ENCODE measurements at regions not wholly inside any gene's neighbourhood (a gene's known extent, or its start where the extent isn't known, plus 50 kb on each side); places are given as distances from the start of the nearest gene placed in this dataset.
"Not testable (repeated sequence)": the region's sequence is repeated elsewhere in the genome, so short reads cannot be mapped to it uniquely, and the experiment has no call there.

GRCh38 chr1:147414505-147415163, 126.7 kb upstream of the BCL9 start:
- no peak overlapping the region for H3K4me3 Mint-ChIP-seq
- no peak for DNase-seq
- H3K27me3 Mint-ChIP-seq (ENCODE audit: low read depth), result peaks cover 25% of the 10 kb centered on the region
- no peaks in the 10 kb centered on the region for H3K9me3 Mint-ChIP-seq
- H3K36me3 Mint-ChIP-seq (ENCODE audit: insufficient read depth), result no peaks in the 10 kb centered on the region
- H3K4me1 Mint-ChIP-seq (ENCODE audit: low read depth), result no peaks in the 10 kb centered on the region
- no peak for ATAC-seq

- Mint-ChIP-seq H3K4me3 (no peak overlapping the region), H3K27me3 (ENCODE audit: low read depth) (peaks cover 32% of the 10 kb centered on the region), H3K9me3 (no peaks in the 10 kb centered on the region), H3K4me1 (ENCODE audit: low read depth) (no peaks in the 10 kb centered on the region), H3K36me3 (ENCODE audit: insufficient read depth) (no peaks in the 10 kb centered on the region)
- DNase-seq (no peak), ATAC-seq (no peak)
Observed at GRCh38 chr1:147417024-147417423, 124.3 kb upstream of the BCL9 start.

- H3K9me3 Mint-ChIP-seq; DNase-seq; ATAC-seq; H3K36me3 Mint-ChIP-seq (ENCODE audit: insufficient read depth); H3K4me1 Mint-ChIP-seq (ENCODE audit: low read depth); H3K4me3 Mint-ChIP-seq: not testable (repeated sequence)
- H3K27me3 Mint-ChIP-seq (ENCODE audit: low read depth), result peaks cover 14% of the 10 kb centered on the region
Observed at GRCh38 chr1:147423100-147423827, 118.0 kb upstream of the BCL9 start.

- Mint-ChIP-seq H3K36me3 (ENCODE audit: insufficient read depth) (no peaks in the 10 kb centered on the region), H3K27me3 (ENCODE audit: low read depth) (no peaks in the 10 kb centered on the region), H3K9me3 (no peaks in the 10 kb centered on the region), H3K4me1 (ENCODE audit: low read depth) (no peaks in the 10 kb centered on the region), H3K4me3 (no peak overlapping the region)
- ATAC-seq (no peak), DNase-seq (no peak)
Observed at GRCh38 chr1:147434921-147435320, 106.4 kb upstream of the BCL9 start.

- Mint-ChIP-seq H3K9me3 (peaks cover 40% of the 10 kb centered on the region), H3K27me3 (ENCODE audit: low read depth) (peaks cover 12% of the 10 kb centered on the region)
Observed at GRCh38 chr1:147444381-147444780, 96.9 kb upstream of the BCL9 start.

GRCh38 chr1:147451628-147452027, 89.7 kb upstream of the BCL9 start:
- no peak for DNase-seq
- peaks cover 8% of the 10 kb centered on the region for H3K9me3 Mint-ChIP-seq
- peaks cover 22% of the 10 kb centered on the region for H3K27me3 Mint-ChIP-seq (ENCODE audit: low read depth)
- H3K36me3 Mint-ChIP-seq (ENCODE audit: insufficient read depth), result no peaks in the 10 kb centered on the region
- H3K4me3 Mint-ChIP-seq, result no peak overlapping the region
- no peak for ATAC-seq
- H3K4me1 Mint-ChIP-seq (ENCODE audit: low read depth), result no peaks in the 10 kb centered on the region

More at GRCh38 chr1:147444381-147444780, 96.9 kb upstream of the BCL9 start:
- Mint-ChIP-seq H3K4me3 (no peak overlapping the region), H3K36me3 (ENCODE audit: insufficient read depth) (peaks cover 7% of the 10 kb centered on the region), H3K4me1 (ENCODE audit: low read depth) (no peaks in the 10 kb centered on the region)
- no peak for DNase-seq
- ATAC-seq, result no peak

- H3K4me3 Mint-ChIP-seq, result no peak overlapping the region
- H3K9me3 Mint-ChIP-seq, result no peaks in the 10 kb centered on the region
- no peaks in the 10 kb centered on the region for H3K4me1 Mint-ChIP-seq (ENCODE audit: low read depth)
- no peaks in the 10 kb centered on the region for H3K36me3 Mint-ChIP-seq (ENCODE audit: insufficient read depth)
- ATAC-seq (no peak), DNase-seq (no peak)
- H3K27me3 Mint-ChIP-seq (ENCODE audit: low read depth), result peaks cover 25% of the 10 kb centered on the region
Observed at GRCh38 chr1:147452809-147453208, 88.5 kb upstream of the BCL9 start.

GRCh38 chr1:147463022-147463421, 78.3 kb upstream of the BCL9 start:
- H3K36me3 Mint-ChIP-seq (ENCODE audit: insufficient read depth), result peaks cover 1% of the 10 kb centered on the region
- H3K9me3 Mint-ChIP-seq, result peaks cover 20% of the 10 kb centered on the region
- H3K4me1 Mint-ChIP-seq (ENCODE audit: low read depth), result no peaks in the 10 kb centered on the region
- H3K27me3 Mint-ChIP-seq (ENCODE audit: low read depth), result peaks cover 33% of the 10 kb centered on the region
- ATAC-seq (no peak), DNase-seq (no peak)
- H3K4me3 Mint-ChIP-seq, result no peak overlapping the region

- Mint-ChIP-seq H3K9me3 (peaks cover 20% of the 10 kb centered on the region), H3K4me3 (no peak overlapping the region), H3K27me3 (ENCODE audit: low read depth) (peaks cover 58% of the 10 kb centered on the region), H3K36me3 (ENCODE audit: insufficient read depth) (peaks cover 1% of the 10 kb centered on the region), H3K4me1 (ENCODE audit: low read depth) (no peaks in the 10 kb centered on the region)
- no peak for DNase-seq
- no peak for ATAC-seq
Observed at GRCh38 chr1:147466543-147466942, 74.8 kb upstream of the BCL9 start.

GRCh38 chr1:147470079-147470478, 71.2 kb upstream of the BCL9 start:
- ATAC-seq (no peak), DNase-seq (no peak)
- Mint-ChIP-seq H3K4me1 (ENCODE audit: low read depth) (no peaks in the 10 kb centered on the region), H3K36me3 (ENCODE audit: insufficient read depth) (peaks cover 1% of the 10 kb centered on the region), H3K9me3 (peaks cover 20% of the 10 kb centered on the region), H3K4me3 (no peak overlapping the region), H3K27me3 (ENCODE audit: low read depth) (peaks cover 61% of the 10 kb centered on the region)

- no peak overlapping the region for H3K4me3 Mint-ChIP-seq
- no peaks in the 10 kb centered on the region for H3K4me1 Mint-ChIP-seq (ENCODE audit: low read depth)
- peaks cover 3% of the 10 kb centered on the region for H3K9me3 Mint-ChIP-seq
- peaks cover 44% of the 10 kb centered on the region for H3K27me3 Mint-ChIP-seq (ENCODE audit: low read depth)
- no peak for ATAC-seq
- no peaks in the 10 kb centered on the region for H3K36me3 Mint-ChIP-seq (ENCODE audit: insufficient read depth)
- DNase-seq, result no peak
Observed at GRCh38 chr1:147472489-147472888, 68.8 kb upstream of the BCL9 start.

GRCh38 chr1:147472966-147473732, 68.2 kb upstream of the BCL9 start:
- DNase-seq, result no peak
- Mint-ChIP-seq H3K4me1 (ENCODE audit: low read depth) (no peaks in the 10 kb centered on the region), H3K4me3 (no peak overlapping the region), H3K36me3 (ENCODE audit: insufficient read depth) (no peaks in the 10 kb centered on the region), H3K27me3 (ENCODE audit: low read depth) (peaks cover 38% of the 10 kb centered on the region), H3K9me3 (no peaks in the 10 kb centered on the region)
- no peak for ATAC-seq

GRCh38 chr1:147473733-147474049, 67.6 kb upstream of the BCL9 start:
- H3K9me3 Mint-ChIP-seq, result no peaks in the 10 kb centered on the region
- H3K4me1 Mint-ChIP-seq (ENCODE audit: low read depth), result no peaks in the 10 kb centered on the region
- H3K36me3 Mint-ChIP-seq (ENCODE audit: insufficient read depth), result no peaks in the 10 kb centered on the region
- ATAC-seq (no peak), DNase-seq (no peak)
- H3K4me3 Mint-ChIP-seq, result no peak overlapping the region
- peaks cover 34% of the 10 kb centered on the region for H3K27me3 Mint-ChIP-seq (ENCODE audit: low read depth)

GRCh38 chr1:147475488-147475887, 65.8 kb upstream of the BCL9 start:
- no peak overlapping the region for H3K4me3 Mint-ChIP-seq
- H3K27me3 Mint-ChIP-seq (ENCODE audit: low read depth), result peaks cover 35% of the 10 kb centered on the region
- H3K36me3 Mint-ChIP-seq (ENCODE audit: insufficient read depth), result no peaks in the 10 kb centered on the region
- DNase-seq (no peak), ATAC-seq (no peak)
- no peaks in the 10 kb centered on the region for H3K4me1 Mint-ChIP-seq (ENCODE audit: low read depth)
- H3K9me3 Mint-ChIP-seq, result no peaks in the 10 kb centered on the region

GRCh38 chr1:147478521-147478920, 62.8 kb upstream of the BCL9 start:
- ATAC-seq (no peak), DNase-seq (no peak)
- no peak overlapping the region for H3K4me3 Mint-ChIP-seq
- H3K4me1 Mint-ChIP-seq (ENCODE audit: low read depth), result no peaks in the 10 kb centered on the region
- H3K36me3 Mint-ChIP-seq (ENCODE audit: insufficient read depth), result no peaks in the 10 kb centered on the region
- H3K9me3 Mint-ChIP-seq, result no peaks in the 10 kb centered on the region
- peaks cover 23% of the 10 kb centered on the region for H3K27me3 Mint-ChIP-seq (ENCODE audit: low read depth)
